IMR-90 (cell line): ENCODE measurements at regions not wholly inside any gene's neighbourhood (a gene's known extent, or its start where the extent isn't known, plus 50 kb on each side); places are given as distances from the start of the nearest gene placed in this dataset.

Experiments used
- ATAC-seq: fragments of 200-7000 bp; cut with Tn5 transposase; 2 replicates; pipeline ENCODE4 v1.9.1; 2020; ENCODE audit warnings: low read depth, mild to moderate bottlenecking, moderate library complexity
- BruUV-seq: library from RNA; stranded (reverse); fragments of 400-500 nt; replicated peaks from 2 replicates; lab custom pipeline; 2021; lab: Mats Ljungman, UMichigan
- CTCF ChIA-PET: fragments of 300-600 bp; formaldehyde crosslinking; extraction: SDS; loops from one replicate; lab custom pipeline; 2021; ENCODE audit warnings: antibody characterized with exemption; lab: Yijun Ruan, JAX
- POLR2A ChIA-PET: fragments of 300-600 bp; sonication (Branson Sonifier 250); formaldehyde crosslinking; loops from one replicate; lab custom pipeline; 2022; ENCODE audit warnings: antibody characterized with exemption; ENCODE audit not compliant: unreplicated experiment; lab: Charles Lee
- DNase-seq: peaks from one replicate; pipeline ENCODE4 v3.0.0; 2013
- H2AFZ ChIP-seq: replicated peaks from 2 replicates; pipeline ENCODE3; 2013; ENCODE audit warnings: low read length, mild to moderate bottlenecking; ENCODE audit not compliant: poor library complexity
- H2AK5ac ChIP-seq: 2 replicates; pipeline ENCODE4 v1.6.1; 2013; ENCODE audit warnings: low read depth, low read length, inconsistent platforms
- H2AK9ac ChIP-seq: replicated peaks from 2 replicates; pipeline ENCODE3; 2013; ENCODE audit warnings: mild to moderate bottlenecking, low read depth, low read length, moderate library complexity; ENCODE audit not compliant: poor library complexity
- H2BK120ac ChIP-seq: 2 replicates; pipeline ENCODE4 v1.6.1; 2013; ENCODE audit warnings: low read depth, low read length, inconsistent platforms
- H2BK15ac ChIP-seq: 3 replicates; pipeline ENCODE4 v1.6.1; 2013; ENCODE audit warnings: low read depth, low read length, inconsistent platforms
- H2BK20ac ChIP-seq: 2 replicates; pipeline ENCODE4 v1.6.1; 2013; ENCODE audit warnings: low read depth, mild to moderate bottlenecking, inconsistent platforms, low read length, moderate library complexity
- H2BK5ac ChIP-seq: 2 replicates; pipeline ENCODE4 v1.6.1; 2013; ENCODE audit warnings: mild to moderate bottlenecking, low read depth, low read length, inconsistent platforms; ENCODE audit not compliant: poor library complexity, severe bottlenecking
- H3K14ac ChIP-seq: replicated peaks from 2 replicates; pipeline ENCODE4 v1.6.1; 2013; ENCODE audit warnings: low read depth, low read length, inconsistent platforms
- H3K18ac ChIP-seq: 2 replicates; pipeline ENCODE4 v1.6.1; 2013; ENCODE audit warnings: low read depth, low read length, control low read depth
- H3K23ac ChIP-seq: 2 replicates; pipeline ENCODE4 v1.6.1; 2013; ENCODE audit warnings: low read depth, low read length, inconsistent platforms
- H3K27ac ChIP-seq: 2 replicates; pipeline ENCODE4 v1.5.1; 2013; ENCODE audit warnings: mild to moderate bottlenecking, control low read depth, low read length; ENCODE audit not compliant: insufficient read depth
- H3K27me3 ChIP-seq: 2 replicates; pipeline ENCODE4 v1.6.1; 2013; ENCODE audit warnings: low read length; ENCODE audit not compliant: control insufficient read depth, insufficient read depth
- H3K36me3 ChIP-seq: 2 replicates; pipeline ENCODE4 v1.6.1; 2013; ENCODE audit warnings: low read length, mixed read lengths; ENCODE audit not compliant: control insufficient read depth, insufficient read depth
- H3K4ac ChIP-seq: 2 replicates; pipeline ENCODE4 v1.6.1; 2013; ENCODE audit warnings: low read depth, low read length, inconsistent platforms
- H3K4me1 ChIP-seq: 2 replicates; pipeline ENCODE4 v1.6.1; 2013; ENCODE audit warnings: low read length, mixed read lengths; ENCODE audit not compliant: control insufficient read depth, insufficient read depth
- H3K4me2 ChIP-seq: 2 replicates; pipeline ENCODE4 v1.6.1; 2013; ENCODE audit warnings: low read depth, mild to moderate bottlenecking, control low read depth, low read length, moderate library complexity
- H3K4me3 ChIP-seq: 2 replicates; pipeline ENCODE4 v1.5.1; 2013; ENCODE audit warnings: low read depth, mild to moderate bottlenecking, control low read depth, low read length, moderate library complexity; ENCODE audit not compliant: insufficient read depth
- H3K56ac ChIP-seq: 2 replicates; pipeline ENCODE4 v1.6.1; 2013; ENCODE audit warnings: low read length, inconsistent platforms; ENCODE audit not compliant: insufficient read depth; ENCODE audit errors: extremely low read depth
- H3K79me1 ChIP-seq, 2 experiments: 2 replicates each; pipeline ENCODE4 v1.6.1; 2013; ENCODE audit warnings: low read length in 2 of 2, inconsistent platforms in 1 of 2, low read depth in 1 of 2
- H3K9ac ChIP-seq: 2 replicates; pipeline ENCODE4 v1.6.1; 2013; ENCODE audit warnings: low read depth, low read length, control low read depth
- H3K9me1 ChIP-seq: 2 replicates; pipeline ENCODE4 v1.6.1; 2013; ENCODE audit warnings: low read length, inconsistent platforms; ENCODE audit not compliant: insufficient read depth
- H3K9me3 ChIP-seq: 2 replicates; pipeline ENCODE4 v1.6.1; 2013; ENCODE audit warnings: low read length; ENCODE audit not compliant: control insufficient read depth, insufficient read depth
- H4K20me1 ChIP-seq: 2 replicates; pipeline ENCODE4 v1.6.1; 2013; ENCODE audit warnings: low read length, inconsistent platforms; ENCODE audit not compliant: insufficient read depth
- H4K5ac ChIP-seq: 2 replicates; pipeline ENCODE4 v1.6.1; 2013; ENCODE audit warnings: mild to moderate bottlenecking, low read depth, low read length, control low read depth
- H4K8ac ChIP-seq, 2 experiments: 2 replicates each; pipeline ENCODE4 v1.6.1; 2013; ENCODE audit warnings: low read depth in 2 of 2, low read length in 2 of 2, control low read depth in 1 of 2, inconsistent platforms in 1 of 2
- H4K91ac ChIP-seq: 2 replicates; pipeline ENCODE4 v1.6.1; 2013; ENCODE audit warnings: low read depth, low read length, inconsistent platforms; ENCODE audit not compliant: insufficient read depth
- BHLHE40 ChIP-seq: fragments of 150-350 bp; IDR thresholded peaks from 2 replicates; pipeline ENCODE4 v1.6.1; 2016; ENCODE audit warnings: mild to moderate bottlenecking, low read depth, low read length
- CEBPB ChIP-seq: IDR thresholded peaks from 2 replicates; pipeline ENCODE4 v1.6.1; 2012; ENCODE audit warnings: low read depth, low read length, improper control_type of control experiment
- CHD1 ChIP-seq: IDR thresholded peaks from 2 replicates; pipeline ENCODE4 v1.6.1; 2012; ENCODE audit warnings: low read depth, low read length, improper control_type of control experiment
- CTCF ChIP-seq: conservative IDR thresholded peaks from 2 replicates; pipeline ENCODE4 v1.5.1; 2012; ENCODE audit warnings: mild to moderate bottlenecking, low read depth, low read length, improper control_type of control experiment
- ELK1 ChIP-seq: fragments of 150-350 bp; IDR thresholded peaks from 2 replicates; pipeline ENCODE4 v1.6.1; 2016; ENCODE audit warnings: low read depth, mild to moderate bottlenecking, low read length, moderate library complexity, borderline replicate concordance
- FOS ChIP-seq: fragments of 150-350 bp; IDR thresholded peaks from 2 replicates; pipeline ENCODE4 v1.6.1; 2016; ENCODE audit warnings: low read depth, low read length
- MAFK ChIP-seq: IDR thresholded peaks from 2 replicates; pipeline ENCODE4 v1.6.1; 2012; ENCODE audit warnings: low read depth, low read length, improper control_type of control experiment
- MAZ ChIP-seq: IDR thresholded peaks from 2 replicates; pipeline ENCODE4 v1.6.1; 2012; ENCODE audit warnings: low read depth, mild to moderate bottlenecking, low read length, improper control_type of control experiment, moderate library complexity, borderline replicate concordance
- MXI1 ChIP-seq: IDR thresholded peaks from 2 replicates; pipeline ENCODE4 v1.6.1; 2012; ENCODE audit warnings: low read depth, mild to moderate bottlenecking, low read length, moderate library complexity, borderline replicate concordance
- NFE2L2 ChIP-seq: fragments of 150-350 bp; IDR thresholded peaks from 2 replicates; pipeline ENCODE4 v1.6.1; 2016; ENCODE audit warnings: low read depth, mild to moderate bottlenecking, low read length
- POLR2A ChIP-seq: IDR thresholded peaks from 2 replicates; pipeline ENCODE4 v1.6.1; 2012; ENCODE audit warnings: mild to moderate bottlenecking, low read depth, low read length
- RAD21 ChIP-seq: IDR thresholded peaks from 2 replicates; pipeline ENCODE4 v1.6.1; 2012; ENCODE audit warnings: low read length, improper control_type of control experiment
- RCOR1 ChIP-seq: IDR thresholded peaks from 2 replicates; pipeline ENCODE4 v1.6.1; 2012; ENCODE audit warnings: mild to moderate bottlenecking, low read length, improper control_type of control experiment; ENCODE audit not compliant: insufficient replicate concordance
- RFX5 ChIP-seq: IDR thresholded peaks from 2 replicates; pipeline ENCODE4 v1.8.0; 2012; ENCODE audit warnings: low read depth, mild to moderate bottlenecking, low read length, moderate library complexity
- SMC3 ChIP-seq: fragments of 150-350 bp; IDR thresholded peaks from 2 replicates; pipeline ENCODE4 v1.6.1; 2016; ENCODE audit warnings: low read depth, mild to moderate bottlenecking, antibody characterized with exemption, low read length, moderate library complexity
- USF2 ChIP-seq: fragments of 150-350 bp; IDR thresholded peaks from 2 replicates; pipeline ENCODE4 v1.6.1; 2017; ENCODE audit warnings: mild to moderate bottlenecking, antibody characterized with exemption, low read length, low read depth
- WGBS, 2 experiments: methylation state at CpG; one replicate each; pipeline versions ENCODE4 v1.1.5 to v1.1.7; 2013; ENCODE audit warnings: missing lambda C conversion rate in 2 of 2; ENCODE audit not compliant: insufficient read length in 1 of 2; ENCODE audit errors: extremely low coverage in 2 of 2; 5-methylcytosine and 5-hydroxymethylcytosine counted together
- dilution Hi-C: fragments of 300-500 bp; cut with HindIII; formaldehyde crosslinking; loops from one replicate; pipeline ENCODE4 v1.14.3; 2018; ENCODE audit warnings: low sequenced_read_pairs; ENCODE audit not compliant: unreplicated experiment
- in situ Hi-C: fragments of 300-500 bp; cut with MboI; formaldehyde crosslinking; loops from 3 replicates; pipeline ENCODE4 v1.14.3; 2019; ENCODE audit warnings: low sequenced_read_pairs, inconsistent platforms, mixed read lengths
- intact Hi-C: fragments of 100-400 bp; cut with micrococcal nuclease; formaldehyde crosslinking; loops from 2 replicates; pipeline ENCODE4 v1.10.0; 2022

GRCh38 chr10:46228563-46229071 lies 58.2 kb upstream of the ANTXRL start:
- no peaks in the 10 kb centered on the region for H3K36me3 ChIP-seq
- dilution Hi-C loops: no loop called here
- H3K14ac ChIP-seq: no peak overlapping the region
- H3K4ac ChIP-seq: peak overlapping the region; percentile 54; the same call in 1 of the 2 replicates
- no TSS peak for BruUV-seq
- peak overlapping the region; percentile 51; the same call in 1 of the 2 replicates for H2BK120ac ChIP-seq
- H3K27ac ChIP-seq: no peak overlapping the region
- no CpG with 5 or more reads among the region's 7 CpGs for WGBS, 2 experiments
- no peaks in the 10 kb centered on the region for H3K9me1 ChIP-seq
- peak overlapping the region; percentile 51 for H2AFZ ChIP-seq
- in situ Hi-C loops: no loop called here
- no peak overlapping the region for H4K5ac ChIP-seq
- H3K79me1 ChIP-seq: no peaks in the 10 kb centered on the region
- no peak overlapping the region for H3K56ac ChIP-seq
- 0 out of 2 replicates have a peak overlapping the region, but pooled peaks have one; percentile 44 for H2BK20ac ChIP-seq
- no peaks in the 10 kb centered on the region for H4K20me1 ChIP-seq
- H3K4me2 ChIP-seq: no peak overlapping the region
- H4K91ac ChIP-seq: peak overlapping the region; percentile 52
- peak; percentile 99 for ATAC-seq
- H3K27me3 ChIP-seq: peaks cover 7% of the 10 kb centered on the region
- ChIA-PET CTCF (interaction anchor here (0.9 to 2.0 kb wide), 6 partner anchors 9 to 1175 kb away, joined by 3 to 8 read pairs (median 4); no protein-coding TSS in a partner anchor), POLR2A (no interaction called here)
- H4K8ac ChIP-seq: no peak overlapping the region
- peak overlapping the region; percentile 88 for H2AK9ac ChIP-seq
- H3K9ac ChIP-seq: no peak overlapping the region
- TF ChIP-seq RAD21 (peak; percentile 100), MXI1 (no peak), CEBPB (no peak), RFX5 (no peak), MAZ (peak; percentile 54; the same call in 1 of the 2 replicates), POLR2A (0 out of 2 replicates have a peak, but pooled peaks have one; percentile 39), NFE2L2 (no peak), RCOR1 (no peak), ELK1 (no peak), FOS (no peak), MAFK (no peak), USF2 (no peak), CTCF (peak; percentile 97), BHLHE40 (no peak), CHD1 (no peak), SMC3 (peak; percentile 98)
- no peaks in the 10 kb centered on the region for H3K9me3 ChIP-seq
- H3K18ac ChIP-seq: no peak overlapping the region
- intact Hi-C loops: loop anchor here (2.0 to 10.0 kb wide), 2 partner anchors 96 to 994 kb away; no protein-coding TSS in a partner anchor
- no peak overlapping the region for H2BK5ac ChIP-seq
- H3K23ac ChIP-seq: no peak overlapping the region
- H3K4me3 ChIP-seq: no peak overlapping the region
- H2AK5ac ChIP-seq: no peak overlapping the region
- peaks cover 2% of the 10 kb centered on the region; the same call in 1 of the 2 replicates for H3K4me1 ChIP-seq
- no peak overlapping the region for H2BK15ac ChIP-seq
- DNase-seq: peak; percentile 70
